Body of pancreas (tissue), 4 donors: ENCODE measurements at regions not wholly inside any gene's neighbourhood (a gene's known extent, or its start where the extent isn't known, plus 50 kb on each side); places are given as distances from the start of the nearest gene placed in this dataset.

ENCODE experiments used
- POLR2A ChIP-seq, 3 donors: fragments of 450-650 bp; IDR thresholded peaks; one replicate each; pipeline ENCODE4 v1.6.1; 2016; ENCODE audit warnings: antibody characterized with exemption in 3 of 3, mild to moderate bottlenecking in 2 of 3
- TF ChIP-seq, protein P1 (sequence below), 7 experiments: fragments of 450-650 bp in 4 of 7; fragments of 200-600 bp in 3 of 7; sonication (generic) in 3 of 7; IDR thresholded peaks; one replicate each; pipeline ENCODE4 v1.5.1; 2016 to 2019; ENCODE audit warnings: antibody characterized with exemption in 7 of 7

DNA sequence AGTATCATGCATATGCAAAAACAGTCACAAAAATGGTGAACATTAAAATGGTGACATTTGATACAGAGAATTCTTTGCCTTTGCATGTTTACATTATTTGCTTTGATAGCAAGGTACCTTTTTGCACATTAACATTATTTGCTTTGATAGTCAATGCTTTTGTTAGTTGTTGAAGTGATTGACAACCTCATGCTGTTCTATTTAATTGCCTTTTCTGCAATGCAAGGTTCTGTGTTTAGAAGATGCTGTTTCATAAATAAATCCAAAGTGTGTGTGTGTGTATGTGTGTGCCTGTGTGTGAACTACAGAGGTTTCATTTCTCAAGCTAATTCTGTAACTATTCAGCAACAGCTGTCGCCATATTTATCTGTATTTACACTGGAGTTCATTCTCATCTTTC lies 668.7 kb downstream of the NR2F1-AS1 start:
- TF ChIP-seq POLR2A (IDR thresholded peaks at IDR 0.05) = no peak
- TF ChIP-seq, protein P1, sequence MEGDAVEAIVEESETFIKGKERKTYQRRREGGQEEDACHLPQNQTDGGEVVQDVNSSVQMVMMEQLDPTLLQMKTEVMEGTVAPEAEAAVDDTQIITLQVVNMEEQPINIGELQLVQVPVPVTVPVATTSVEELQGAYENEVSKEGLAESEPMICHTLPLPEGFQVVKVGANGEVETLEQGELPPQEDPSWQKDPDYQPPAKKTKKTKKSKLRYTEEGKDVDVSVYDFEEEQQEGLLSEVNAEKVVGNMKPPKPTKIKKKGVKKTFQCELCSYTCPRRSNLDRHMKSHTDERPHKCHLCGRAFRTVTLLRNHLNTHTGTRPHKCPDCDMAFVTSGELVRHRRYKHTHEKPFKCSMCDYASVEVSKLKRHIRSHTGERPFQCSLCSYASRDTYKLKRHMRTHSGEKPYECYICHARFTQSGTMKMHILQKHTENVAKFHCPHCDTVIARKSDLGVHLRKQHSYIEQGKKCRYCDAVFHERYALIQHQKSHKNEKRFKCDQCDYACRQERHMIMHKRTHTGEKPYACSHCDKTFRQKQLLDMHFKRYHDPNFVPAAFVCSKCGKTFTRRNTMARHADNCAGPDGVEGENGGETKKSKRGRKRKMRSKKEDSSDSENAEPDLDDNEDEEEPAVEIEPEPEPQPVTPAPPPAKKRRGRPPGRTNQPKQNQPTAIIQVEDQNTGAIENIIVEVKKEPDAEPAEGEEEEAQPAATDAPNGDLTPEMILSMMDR (IDR thresholded peaks at IDR 0.05) = no peak
